T-cell (primary cell): ENCODE measurements at regions not wholly inside any gene's neighbourhood (a gene's known extent, or its start where the extent isn't known, plus 50 kb on each side); places are given as distances from the start of the nearest gene placed in this dataset.

Experiments used
- ATAC-seq, 4 experiments: fragments of 200-7000 bp in 3 of 4; fragments of 150-1000 bp in 1 of 4; cut with Tn5 transposase; replicated peaks in 1 of 4; 1 replicate in 3 of 4; 2 replicates in 1 of 4; pipeline ENCODE4 v1.10.0; 2021; ENCODE audit warnings: moderate library complexity in 3 of 4, mild to moderate bottlenecking in 2 of 4, moderate number of reproducible peaks in 1 of 4
- CTCF ChIA-PET, 2 donors: fragments of 300-600 bp; sonication (Branson Sonifier 250); formaldehyde crosslinking; loops; one replicate each; lab custom pipeline; 2022; ENCODE audit warnings: antibody characterized with exemption in 2 of 2; lab: Charles Lee
- POLR2A ChIA-PET, 2 donors: fragments of 300-600 bp; sonication (Branson Sonifier 250); formaldehyde crosslinking; loops; one replicate each; lab custom pipeline; 2022; ENCODE audit warnings: antibody characterized with exemption in 2 of 2; lab: Charles Lee
- DNase-seq, 35 experiments: peaks; one replicate each; pipeline versions ENCODE4 v3.0.0 to v3.0.0-alpha.2; 2013 to 2023
- H3K27ac ChIP-seq: one replicate; pipeline ENCODE4 v1.5.1; 2013; ENCODE audit warnings: low read length
- H3K27me3 ChIP-seq, 2 experiments: replicated peaks in 1 of 2; 1 replicate in 1 of 2; 2 replicates in 1 of 2; pipeline versions ENCODE4 v1.6.1 to v1.7.0; 2013; ENCODE audit warnings: low read length in 1 of 2, mixed read lengths in 1 of 2; ENCODE audit not compliant: control insufficient read depth in 2 of 2, insufficient read depth in 2 of 2; ENCODE audit errors: extremely low read depth in 1 of 2
- H3K36me3 ChIP-seq, 2 donors: 1 replicate in 1 of 2; 2 replicates in 1 of 2; pipeline versions ENCODE4 v1.6.1 to v1.7.0; 2013; ENCODE audit warnings: low read length in 1 of 2; ENCODE audit not compliant: control insufficient read depth in 2 of 2, insufficient read depth in 1 of 2; ENCODE audit errors: extremely low read depth in 1 of 2
- H3K4me1 ChIP-seq, 2 experiments: 1 replicate in 1 of 2; 2 replicates in 1 of 2; pipeline versions ENCODE4 v1.6.1 to v1.7.0; 2013; ENCODE audit warnings: low read length in 2 of 2, mixed read lengths in 1 of 2; ENCODE audit not compliant: insufficient read depth in 2 of 2, control insufficient read depth in 1 of 2; ENCODE audit errors: extremely low read depth in 1 of 2
- H3K4me3 ChIP-seq, 2 donors: 1 replicate in 1 of 2; 2 replicates in 1 of 2; pipeline versions ENCODE4 v1.5.1 to v1.7.0; 2013; ENCODE audit warnings: mild to moderate bottlenecking in 2 of 2, low read length in 1 of 2, moderate library complexity in 1 of 2; ENCODE audit not compliant: control insufficient read depth in 1 of 2; ENCODE audit errors: extremely low read depth in 1 of 2
- H3K9me3 ChIP-seq: 2 replicates; pipeline ENCODE4 v1.7.0; 2013
- H3K27ac Mint-ChIP-seq, 2 donors: one replicate each; pipeline ENCODE4 v1.8.0; 2020 to 2021; ENCODE audit warnings: mild to moderate bottlenecking in 2 of 2, mixed read lengths in 2 of 2
- H3K27me3 Mint-ChIP-seq, 2 donors: one replicate each; pipeline ENCODE4 v1.8.0; 2021 to 2022; ENCODE audit warnings: mixed read lengths in 2 of 2
- H3K36me3 Mint-ChIP-seq: one replicate; pipeline ENCODE4 v1.8.0; 2021; ENCODE audit warnings: mixed read lengths
- H3K4me1 Mint-ChIP-seq, 3 donors: one replicate each; pipeline ENCODE4 v1.8.0; 2020 to 2022; ENCODE audit warnings: mixed read lengths in 3 of 3, mild to moderate bottlenecking in 1 of 3
- H3K4me3 Mint-ChIP-seq, 3 donors: one replicate each; pipeline ENCODE4 v1.8.0; 2020 to 2022; ENCODE audit warnings: mild to moderate bottlenecking in 3 of 3, mixed read lengths in 3 of 3, moderate library complexity in 3 of 3
- H3K9me3 Mint-ChIP-seq, 3 donors: one replicate each; pipeline ENCODE4 v1.8.0; 2020 to 2022; ENCODE audit warnings: mixed read lengths in 3 of 3
- WGBS: methylation state at CpG from one replicate; pipeline ENCODE4 v1.1.5; 2013; ENCODE audit warnings: missing lambda C conversion rate; ENCODE audit not compliant: insufficient coverage; 5-methylcytosine and 5-hydroxymethylcytosine counted together

- no peak overlapping the region for H3K4me3 Mint-ChIP-seq
- 100% methylated on average over 7 of the region's 10 CpGs for WGBS
- DNase-seq, result no peak
These were observed 194.5 kb downstream of the FOXO1 start for GRCh38 chr13:40471911-40472310.

GRCh38 chr13:40472427-40473220, 193.8 kb downstream of the FOXO1 start:
- WGBS, result 98% methylated on average over 4 of the region's 8 CpGs
- DNase-seq (no peak), ATAC-seq (no peak)
- ChIA-PET CTCF (no interaction called here), POLR2A (no interaction called here)
- no peaks in the 10 kb centered on the region for H3K36me3 Mint-ChIP-seq
- Histone ChIP-seq H3K27me3 (no peaks in the 10 kb centered on the region), H3K36me3 (peaks cover 0 to 5% of the 10 kb centered on the region in 2 donors), H3K4me3 (no peak overlapping the region), H3K9me3 (no peaks in the 10 kb centered on the region), H3K4me1 (no peaks in the 10 kb centered on the region), H3K27ac (no peak overlapping the region)
- H3K27me3 Mint-ChIP-seq, result no peaks in the 10 kb centered on the region
- H3K27ac Mint-ChIP-seq, result no peak overlapping the region
- H3K4me3 Mint-ChIP-seq, result no peak overlapping the region
- H3K9me3 Mint-ChIP-seq, result peaks cover 0 to 4% (median 0%) of the 10 kb centered on the region in 3 donors
- H3K4me1 Mint-ChIP-seq, result peaks cover 20 to 44% (median 22%) of the 10 kb centered on the region in 3 donors

More at GRCh38 chr13:40471911-40472310, 194.5 kb downstream of the FOXO1 start:
- Histone ChIP-seq H3K27me3 (no peaks in the 10 kb centered on the region), H3K36me3 (peaks cover 0 to 5% of the 10 kb centered on the region in 2 donors), H3K4me3 (no peak overlapping the region), H3K4me1 (no peaks in the 10 kb centered on the region), H3K27ac (no peak overlapping the region), H3K9me3 (no peaks in the 10 kb centered on the region)
- ChIA-PET POLR2A (no interaction called here), CTCF (no interaction called here)
- no peak for ATAC-seq
- no peaks in the 10 kb centered on the region for H3K36me3 Mint-ChIP-seq
- H3K9me3 Mint-ChIP-seq, result peaks cover 0 to 4% (median 0%) of the 10 kb centered on the region in 3 donors
- no peak overlapping the region for H3K27ac Mint-ChIP-seq
- peaks cover 20 to 40% (median 20%) of the 10 kb centered on the region in 3 donors for H3K4me1 Mint-ChIP-seq
- H3K27me3 Mint-ChIP-seq, result no peaks in the 10 kb centered on the region

GRCh38 chr13:40475617-40476016, 190.8 kb downstream of the FOXO1 start:
- H3K9me3 Mint-ChIP-seq, result peaks cover 0 to 4% (median 0%) of the 10 kb centered on the region in 3 donors
- H3K36me3 Mint-ChIP-seq, result no peaks in the 10 kb centered on the region
- H3K27me3 Mint-ChIP-seq, result no peaks in the 10 kb centered on the region
- no peaks in the 10 kb centered on the region for H3K27me3 ChIP-seq
- DNase-seq, result no peak
- H3K27ac Mint-ChIP-seq, result no peak overlapping the region
- H3K4me1 Mint-ChIP-seq, result peaks cover 31 to 57% (median 36%) of the 10 kb centered on the region in 3 donors
- no peak for ATAC-seq
- WGBS, result 83% methylated on average over 3 of the region's 3 CpGs
- peaks cover 3 to 13% of the 10 kb centered on the region in 2 experiments for H3K4me1 ChIP-seq
- ChIA-PET POLR2A (interaction anchor here in 1 of 2 donors (0.6 kb wide), 1 partner anchor 161 kb away, joined by 14 read pairs; no protein-coding TSS in a partner anchor), CTCF (interaction anchor here in 1 of 2 donors (0.7 kb wide), 1 partner anchor 120 kb away, joined by 8 read pairs; no protein-coding TSS in a partner anchor)
- H3K27ac ChIP-seq, result no peak overlapping the region
- H3K4me3 Mint-ChIP-seq, result no peak overlapping the region
- H3K9me3 ChIP-seq, result no peaks in the 10 kb centered on the region
- no peak overlapping the region for H3K4me3 ChIP-seq
- peaks cover 0 to 5% of the 10 kb centered on the region in 2 donors for H3K36me3 ChIP-seq

GRCh38 chr13:40476175-40476958, 190.1 kb downstream of the FOXO1 start:
- Histone ChIP-seq H3K4me1 (peaks cover 11 to 20% of the 10 kb centered on the region in 2 experiments), H3K27ac (no peak overlapping the region), H3K9me3 (no peaks in the 10 kb centered on the region), H3K4me3 (no peak overlapping the region), H3K36me3 (peaks cover 0 to 5% of the 10 kb centered on the region in 2 donors), H3K27me3 (no peaks in the 10 kb centered on the region)
- no peak for ATAC-seq
- Mint-ChIP-seq H3K9me3 (peaks cover 0 to 4% (median 0%) of the 10 kb centered on the region in 3 donors), H3K36me3 (no peaks in the 10 kb centered on the region), H3K27ac (no peak overlapping the region), H3K4me3 (no peak overlapping the region), H3K4me1 (peaks cover 39 to 61% (median 42%) of the 10 kb centered on the region in 3 donors), H3K27me3 (no peaks in the 10 kb centered on the region)
- no peak for DNase-seq
- CTCF ChIA-PET, result interaction anchor here (0.7 to 0.9 kb wide), 2 partner anchors 10 to 120 kb away, joined by 3 to 8 read pairs; no protein-coding TSS in a partner anchor
- WGBS, result 73% methylated on average over 2 of the region's 4 CpGs
- POLR2A ChIA-PET, result interaction anchor here in 1 of 2 donors (0.6 kb wide), 1 partner anchor 160 kb away, joined by 14 read pairs; no protein-coding TSS in a partner anchor

GRCh38 chr13:40477623-40478608, 188.5 kb downstream of the FOXO1 start:
- Histone ChIP-seq H3K9me3 (no peaks in the 10 kb centered on the region), H3K27ac (no peak overlapping the region), H3K27me3 (no peaks in the 10 kb centered on the region), H3K36me3 (peaks cover 0 to 5% of the 10 kb centered on the region in 2 donors), H3K4me3 (no peak overlapping the region), H3K4me1 (peaks cover 18 to 35% of the 10 kb centered on the region in 2 experiments)
- CTCF ChIA-PET, result interaction anchor here in 1 of 2 donors (0.6 kb wide), 1 partner anchor 264 kb away, joined by 3 read pairs; no protein-coding TSS in a partner anchor
- Mint-ChIP-seq H3K4me3 (no peak overlapping the region), H3K4me1 (peaks cover 52 to 70% (median 53%) of the 10 kb centered on the region in 3 donors), H3K9me3 (peaks cover 0 to 4% (median 0%) of the 10 kb centered on the region in 3 donors), H3K36me3 (no peaks in the 10 kb centered on the region), H3K27me3 (no peaks in the 10 kb centered on the region), H3K27ac (no peak overlapping the region)
- 91% methylated on average over 10 of the region's 17 CpGs for WGBS
- no peak for DNase-seq
- POLR2A ChIA-PET, result no interaction called here
- ATAC-seq, result no peak
